Mesothelial cell of epicardium (in vitro differentiated cells): ENCODE measurements at regions not wholly inside any gene's neighbourhood (a gene's known extent, or its start where the extent isn't known, plus 50 kb on each side); places are given as distances from the start of the nearest gene placed in this dataset.

Source experiments
- DNase-seq, 2 experiments: peaks; one replicate each; pipeline ENCODE4 v3.0.0; 2021; ENCODE audit warnings: low spot score in 2 of 2; ENCODE audit not compliant: unreplicated experiment in 2 of 2
- H3K27ac Mint-ChIP-seq: 2 replicates; pipeline ENCODE4 v1.8.0; 2021; ENCODE audit warnings: mixed read lengths
- H3K27me3 Mint-ChIP-seq: 2 replicates; pipeline ENCODE4 v1.8.0; 2021; ENCODE audit warnings: low read depth, mixed read lengths
- H3K36me3 Mint-ChIP-seq: 2 replicates; pipeline ENCODE4 v1.8.0; 2021; ENCODE audit warnings: mixed read lengths
- H3K4me1 Mint-ChIP-seq: 2 replicates; pipeline ENCODE4 v1.8.0; 2021; ENCODE audit warnings: mixed read lengths
- H3K4me3 Mint-ChIP-seq: 2 replicates; pipeline ENCODE4 v1.8.0; 2021; ENCODE audit warnings: mild to moderate bottlenecking, moderate library complexity, mixed read lengths
- H3K9me3 Mint-ChIP-seq: 2 replicates; pipeline ENCODE4 v1.8.0; 2021; ENCODE audit warnings: mixed read lengths
- CTCF ChIP-seq: fragments of 200-600 bp; sonication (generic); IDR thresholded peaks from one replicate; pipeline ENCODE4 v1.5.0; 2021; ENCODE audit warnings: antibody characterized with exemption; ENCODE audit not compliant: unreplicated experiment

- no peak overlapping the region for H3K27ac Mint-ChIP-seq
- H3K27me3 Mint-ChIP-seq, result no peaks in the 10 kb centered on the region
- TF ChIP-seq CTCF, result no peak
- no peaks in the 10 kb centered on the region for H3K9me3 Mint-ChIP-seq
- peaks cover 13% of the 10 kb centered on the region for H3K4me1 Mint-ChIP-seq
- no peaks in the 10 kb centered on the region for H3K36me3 Mint-ChIP-seq
- no peak overlapping the region for H3K4me3 Mint-ChIP-seq
- no peak for DNase-seq
Measured at GRCh38 chr12:77767335-77767734, 63.4 kb upstream of the NAV3 start.

- DNase-seq, result no peak
- Mint-ChIP-seq H3K36me3 (no peaks in the 10 kb centered on the region), H3K9me3 (no peaks in the 10 kb centered on the region), H3K27me3 (no peaks in the 10 kb centered on the region), H3K27ac (peak overlapping the region; percentile 61), H3K4me3 (no peak overlapping the region), H3K4me1 (peaks cover 13% of the 10 kb centered on the region)
- TF ChIP-seq CTCF, result no peak
Measured at GRCh38 chr12:77766224-77766623, 64.5 kb upstream of the NAV3 start.

- Mint-ChIP-seq H3K9me3 (no peaks in the 10 kb centered on the region), H3K27ac (no peak overlapping the region)
Measured at GRCh38 chr12:77761286-77761685, 69.4 kb upstream of the NAV3 start.

GRCh38 chr12:77760271-77761025 lies 70.2 kb upstream of the NAV3 start:
- Mint-ChIP-seq H3K4me1 (peaks cover 8% of the 10 kb centered on the region), H3K36me3 (no peaks in the 10 kb centered on the region), H3K27me3 (peaks cover 4% of the 10 kb centered on the region), H3K9me3 (no peaks in the 10 kb centered on the region), H3K27ac (no peak overlapping the region), H3K4me3 (no peak overlapping the region)
- TF ChIP-seq CTCF, result no peak
- no peak for DNase-seq

More at GRCh38 chr12:77761286-77761685, 69.4 kb upstream of the NAV3 start:
- H3K4me1 Mint-ChIP-seq, result peaks cover 14% of the 10 kb centered on the region
- no peak for DNase-seq
- no peak for TF ChIP-seq CTCF
- H3K36me3 Mint-ChIP-seq, result no peaks in the 10 kb centered on the region
- peaks cover 2% of the 10 kb centered on the region for H3K27me3 Mint-ChIP-seq
- no peak overlapping the region for H3K4me3 Mint-ChIP-seq

- peaks cover 10% of the 10 kb centered on the region for H3K4me1 Mint-ChIP-seq
- peaks cover 4% of the 10 kb centered on the region for H3K27me3 Mint-ChIP-seq
- H3K36me3 Mint-ChIP-seq, result no peaks in the 10 kb centered on the region
- H3K27ac Mint-ChIP-seq, result no peak overlapping the region
- DNase-seq, result no peak
- H3K4me3 Mint-ChIP-seq, result no peak overlapping the region
- no peak for TF ChIP-seq CTCF
- H3K9me3 Mint-ChIP-seq, result no peaks in the 10 kb centered on the region
Measured at GRCh38 chr12:77754086-77754485, 76.6 kb upstream of the NAV3 start.
